ENCODE measurements at regions not wholly inside any gene's neighbourhood (a gene's known extent, or its start where the extent isn't known, plus 50 kb on each side); places are given as distances from the start of the nearest gene placed in this dataset.

DNA sequence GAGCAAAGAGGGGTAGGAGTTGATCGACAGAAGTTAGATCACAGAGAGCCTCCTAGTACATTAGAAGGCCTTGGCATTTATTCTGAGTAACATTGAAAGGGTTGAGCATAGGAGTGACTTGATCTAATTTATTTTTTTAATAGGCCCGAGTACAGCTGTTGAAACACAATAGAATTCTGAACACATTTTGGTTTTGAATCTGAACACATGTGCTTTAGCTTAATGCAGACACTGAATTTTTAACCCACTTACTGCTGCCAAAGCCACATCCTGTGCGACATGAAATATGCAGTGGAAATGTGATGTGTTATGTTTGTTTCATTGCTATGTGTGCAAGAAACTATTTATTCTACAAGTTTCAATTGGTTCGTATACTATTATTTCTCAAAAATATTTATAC lies 1505.9 kb downstream of the PCDH9 start:
- no peak for DNase-seq (ENCODE audit: low read depth)
- Histone ChIP-seq H3K4me3 (ENCODE audit: low read depth, low read length) (no peak overlapping the region), H3K27me3 (ENCODE audit: control insufficient read depth, insufficient read depth, low read length) (no peaks in the 10 kb centered on the region), H3K36me3 (ENCODE audit: control insufficient read depth, insufficient read depth, low read length) (no peaks in the 10 kb centered on the region)
- no peak for FAIRE-seq
- TF ChIP-seq, protein P1, sequence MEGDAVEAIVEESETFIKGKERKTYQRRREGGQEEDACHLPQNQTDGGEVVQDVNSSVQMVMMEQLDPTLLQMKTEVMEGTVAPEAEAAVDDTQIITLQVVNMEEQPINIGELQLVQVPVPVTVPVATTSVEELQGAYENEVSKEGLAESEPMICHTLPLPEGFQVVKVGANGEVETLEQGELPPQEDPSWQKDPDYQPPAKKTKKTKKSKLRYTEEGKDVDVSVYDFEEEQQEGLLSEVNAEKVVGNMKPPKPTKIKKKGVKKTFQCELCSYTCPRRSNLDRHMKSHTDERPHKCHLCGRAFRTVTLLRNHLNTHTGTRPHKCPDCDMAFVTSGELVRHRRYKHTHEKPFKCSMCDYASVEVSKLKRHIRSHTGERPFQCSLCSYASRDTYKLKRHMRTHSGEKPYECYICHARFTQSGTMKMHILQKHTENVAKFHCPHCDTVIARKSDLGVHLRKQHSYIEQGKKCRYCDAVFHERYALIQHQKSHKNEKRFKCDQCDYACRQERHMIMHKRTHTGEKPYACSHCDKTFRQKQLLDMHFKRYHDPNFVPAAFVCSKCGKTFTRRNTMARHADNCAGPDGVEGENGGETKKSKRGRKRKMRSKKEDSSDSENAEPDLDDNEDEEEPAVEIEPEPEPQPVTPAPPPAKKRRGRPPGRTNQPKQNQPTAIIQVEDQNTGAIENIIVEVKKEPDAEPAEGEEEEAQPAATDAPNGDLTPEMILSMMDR (IDR thresholded peaks at IDR 0.05; ENCODE audit: insufficient read depth, low read length, severe bottlenecking) = no peak

DNA sequence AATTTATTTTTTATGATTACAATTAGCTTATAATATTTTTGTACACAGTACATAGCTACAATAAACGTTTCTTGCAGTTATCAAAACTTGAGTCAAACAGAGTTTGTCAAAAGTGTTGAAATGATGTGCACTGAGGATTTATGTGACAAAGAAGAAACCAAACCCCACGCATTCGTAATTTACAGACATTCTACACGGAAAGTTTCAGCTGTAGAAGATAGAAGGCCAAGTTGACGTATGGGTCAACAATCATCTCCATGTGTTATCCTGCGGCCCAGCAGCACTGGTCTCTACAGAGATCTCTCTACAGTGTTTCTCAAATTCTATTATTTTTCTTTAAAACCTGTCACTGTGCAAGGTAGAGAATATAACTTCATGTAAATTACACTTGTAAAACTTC lies 1507.6 kb downstream of the PCDH9 start:
- no peaks in the 10 kb centered on the region for H3K27me3 ChIP-seq (ENCODE audit: control insufficient read depth, insufficient read depth, low read length)
- TF ChIP-seq, protein P1 (IDR thresholded peaks at IDR 0.05; ENCODE audit: insufficient read depth, low read length, severe bottlenecking) = no peak
- no peaks in the 10 kb centered on the region for H3K36me3 ChIP-seq (ENCODE audit: control insufficient read depth, insufficient read depth, low read length)
- H3K4me3 ChIP-seq (ENCODE audit: low read depth, low read length) = no peak overlapping the region
- FAIRE-seq (no peak), DNase-seq (ENCODE audit: low read depth) (no peak)

DNA sequence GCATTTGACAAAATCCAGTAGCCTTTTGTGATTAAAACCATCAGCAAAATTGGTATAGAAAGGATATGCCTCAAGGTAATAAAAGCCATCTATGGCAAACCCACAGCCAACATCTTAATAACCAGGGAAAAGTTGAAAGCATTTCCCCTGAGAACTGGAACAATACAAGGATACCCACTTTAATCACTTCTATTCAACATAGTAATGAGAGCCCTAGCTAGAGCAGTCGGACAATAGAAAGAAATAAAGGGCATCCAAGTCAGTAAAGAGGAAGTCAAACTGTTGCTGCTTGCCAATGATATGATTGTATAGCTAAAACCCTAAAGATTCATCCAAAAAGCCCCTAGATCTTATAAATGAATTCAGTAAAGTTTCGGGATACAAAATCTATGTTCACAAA lies 1510.3 kb downstream of the PCDH9 start:
- H3K4me3 ChIP-seq (ENCODE audit: low read depth, low read length) = no peak overlapping the region
- TF ChIP-seq, protein P1 (IDR thresholded peaks at IDR 0.05; ENCODE audit: insufficient read depth, low read length, severe bottlenecking) = no peak
- FAIRE-seq (no peak), DNase-seq (ENCODE audit: low read depth) (no peak)
- H3K27me3 ChIP-seq (ENCODE audit: control insufficient read depth, insufficient read depth, low read length) = no peaks in the 10 kb centered on the region
- no peaks in the 10 kb centered on the region for H3K36me3 ChIP-seq (ENCODE audit: control insufficient read depth, insufficient read depth, low read length)

DNA sequence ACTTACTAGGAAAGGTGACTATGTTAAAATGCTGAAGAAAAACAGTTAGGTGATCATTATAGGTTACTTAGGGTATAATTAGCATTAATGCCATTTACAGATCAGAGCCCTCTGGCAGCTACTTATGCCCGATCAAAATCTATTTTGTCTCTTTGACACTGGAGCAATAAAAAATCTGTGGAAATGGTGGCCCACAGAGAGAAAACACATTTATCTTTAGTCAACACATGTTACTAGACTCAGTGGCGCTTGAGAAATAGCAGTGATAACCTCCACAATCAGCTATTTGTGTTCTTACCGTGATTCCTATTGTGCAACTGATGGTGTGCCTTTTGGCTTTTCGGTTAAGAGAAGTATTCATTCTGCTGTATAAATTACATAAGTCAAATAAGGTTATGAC lies 1519.6 kb downstream of the PCDH9 start:
- FAIRE-seq = no peak

DNA sequence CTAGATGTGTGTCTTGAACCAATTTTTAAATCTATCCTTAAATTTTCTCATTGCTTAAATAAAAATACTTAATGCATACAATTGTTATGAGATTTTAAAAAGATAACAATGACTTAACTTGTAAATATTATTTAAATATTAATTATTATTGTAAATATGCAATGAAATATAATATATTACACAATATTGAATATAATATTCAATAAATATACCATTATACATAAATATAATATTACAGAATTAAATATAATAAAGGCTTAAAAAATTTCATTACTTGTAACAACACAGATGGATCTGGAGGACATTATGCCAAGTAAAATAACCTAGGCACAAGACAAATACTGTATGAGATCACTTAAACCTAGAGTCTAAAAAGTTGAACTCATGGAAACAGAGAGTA lies 1532.3 kb downstream of the PCDH9 start:
- no peak overlapping the region for H3K4me3 ChIP-seq (ENCODE audit: low read depth, low read length)
- DNase-seq (ENCODE audit: low read depth) (no peak), FAIRE-seq (no peak)
- H3K36me3 ChIP-seq (ENCODE audit: control insufficient read depth, insufficient read depth, low read length) = no peaks in the 10 kb centered on the region
- TF ChIP-seq, protein P1 (IDR thresholded peaks at IDR 0.05; ENCODE audit: insufficient read depth, low read length, severe bottlenecking) = no peak
- no peaks in the 10 kb centered on the region for H3K27me3 ChIP-seq (ENCODE audit: control insufficient read depth, insufficient read depth, low read length)

More for the DNA sequence above, 1519.6 kb downstream of the PCDH9 start:
- DNase-seq (ENCODE audit: low read depth) = no peak
- H3K27me3 ChIP-seq (ENCODE audit: control insufficient read depth, insufficient read depth, low read length) = no peaks in the 10 kb centered on the region
- no peak overlapping the region for H3K4me3 ChIP-seq (ENCODE audit: low read depth, low read length)
- no peaks in the 10 kb centered on the region for H3K36me3 ChIP-seq (ENCODE audit: control insufficient read depth, insufficient read depth, low read length)
- TF ChIP-seq, protein P1 (IDR thresholded peaks at IDR 0.05; ENCODE audit: insufficient read depth, low read length, severe bottlenecking) = no peak

DNA sequence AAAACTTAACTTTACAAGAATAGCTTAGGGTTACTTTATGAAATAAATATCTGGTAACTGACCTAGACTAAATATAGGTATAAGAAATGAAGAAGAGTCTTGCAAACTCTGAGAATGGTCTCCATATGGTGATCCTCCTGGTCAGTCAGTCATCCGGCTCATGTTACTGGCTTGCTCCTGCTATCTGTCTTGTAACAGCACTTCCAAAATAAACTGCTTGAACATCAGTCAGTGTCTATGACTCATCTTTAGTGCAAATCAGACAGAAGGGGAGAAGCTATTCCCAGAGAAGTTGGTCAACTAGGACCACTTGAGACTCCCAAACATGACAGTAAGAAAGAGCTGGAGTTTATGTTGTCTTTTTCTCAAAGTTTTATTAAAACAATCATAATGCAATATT lies 1550.9 kb downstream of the PCDH9 start:
- H3K27me3 ChIP-seq (ENCODE audit: control insufficient read depth, insufficient read depth, low read length) = no peaks in the 10 kb centered on the region
- TF ChIP-seq, protein P1 (IDR thresholded peaks at IDR 0.05; ENCODE audit: insufficient read depth, low read length, severe bottlenecking) = no peak
- H3K4me3 ChIP-seq (ENCODE audit: low read depth, low read length) = no peak overlapping the region
- H3K36me3 ChIP-seq (ENCODE audit: control insufficient read depth, insufficient read depth, low read length) = no peaks in the 10 kb centered on the region
- DNase-seq (ENCODE audit: low read depth) = no peak
- no peak for FAIRE-seq
